HG02981 (cell line): ENCODE measurements at regions not wholly inside any gene's neighbourhood (a gene's known extent, or its start where the extent isn't known, plus 50 kb on each side); places are given as distances from the start of the nearest gene placed in this dataset.
"Not testable (repeated sequence)": the region's sequence is repeated elsewhere in the genome, so short reads cannot be mapped to it uniquely, and the experiment has no call there.

Experiments used
- ATAC-seq: cut with Tn5 transposase; IDR thresholded peaks from one replicate; pipeline ENCODE4 v1.9.1; 2021; ENCODE audit warnings: mild to moderate bottlenecking, moderate library complexity; ENCODE audit not compliant: unreplicated experiment

DNA sequence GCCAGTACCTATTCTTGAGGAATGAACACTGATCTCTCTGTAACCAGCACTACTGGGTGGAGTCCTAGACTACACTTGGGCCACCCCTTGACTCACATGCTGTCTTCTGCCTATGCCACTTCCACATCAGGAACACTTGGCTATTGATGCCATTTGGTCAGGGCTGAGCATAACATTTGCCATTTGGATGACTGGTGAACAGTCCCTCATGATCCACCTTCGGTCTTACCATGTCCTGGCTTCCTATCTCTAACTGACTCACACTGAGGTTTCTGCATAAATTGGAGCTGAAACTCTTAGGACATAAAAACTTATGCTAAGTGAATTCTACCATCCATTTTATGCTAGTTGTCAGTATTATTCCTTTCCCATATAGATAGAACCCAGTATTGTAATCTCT is 91.7 kb upstream of the PELI2 start:
- ATAC-seq = no peak

DNA sequence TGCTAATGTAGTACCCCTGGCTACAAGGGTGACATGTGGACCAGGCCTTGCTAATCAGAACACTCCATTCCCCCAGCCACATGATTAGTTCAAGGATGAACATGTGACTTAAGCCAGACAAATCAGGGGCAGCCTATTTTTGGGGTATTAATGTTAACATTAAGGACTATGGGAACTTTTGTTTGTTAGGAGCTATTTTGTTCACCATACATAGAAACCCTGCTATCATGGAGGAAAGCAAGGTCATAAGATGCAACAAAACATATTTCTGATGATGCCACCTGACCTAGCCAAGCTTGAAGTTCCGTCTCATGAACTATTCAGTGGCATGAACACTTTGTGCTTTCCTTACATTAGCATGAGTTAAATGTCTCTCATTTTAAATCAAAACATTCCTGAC is 90.8 kb upstream of the PELI2 start:
- no peak for ATAC-seq

DNA sequence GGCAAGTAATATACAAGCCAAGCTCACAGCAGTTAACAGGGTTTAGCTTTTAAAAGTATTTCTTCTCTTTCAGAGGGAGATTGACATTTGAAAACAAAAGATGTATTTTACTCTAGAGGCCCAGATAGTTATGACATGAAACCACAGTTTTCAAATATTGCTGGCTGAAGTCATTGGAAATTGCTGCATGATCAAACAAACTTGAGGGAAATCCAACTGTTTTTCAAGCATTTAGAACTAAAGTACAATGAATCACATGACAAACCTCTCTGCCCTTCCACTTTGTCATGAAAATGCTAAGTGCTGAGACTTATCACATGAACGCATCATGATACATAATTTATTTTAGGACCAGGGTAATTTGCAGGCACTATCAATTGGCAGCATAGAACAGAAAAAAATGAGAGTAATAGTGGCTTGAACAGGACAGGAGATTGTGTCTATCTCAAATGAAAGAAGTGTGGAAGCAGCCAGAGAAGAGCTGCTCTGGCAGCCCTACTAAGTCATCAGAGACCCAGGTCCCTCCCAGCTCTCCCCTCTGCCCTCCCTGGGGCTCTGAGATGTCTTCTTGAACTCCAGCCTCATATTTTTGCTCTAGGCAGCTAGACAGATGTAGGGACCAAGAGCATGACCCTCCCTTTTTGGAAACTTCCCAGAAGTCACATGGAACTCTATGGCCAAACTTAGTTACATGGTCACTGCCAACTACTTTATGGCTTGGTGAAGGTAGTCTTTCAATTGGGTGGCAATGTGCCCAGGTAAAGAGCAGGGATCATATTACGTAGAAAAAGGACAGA is 90.1 kb upstream of the PELI2 start:
- no peak for ATAC-seq

DNA sequence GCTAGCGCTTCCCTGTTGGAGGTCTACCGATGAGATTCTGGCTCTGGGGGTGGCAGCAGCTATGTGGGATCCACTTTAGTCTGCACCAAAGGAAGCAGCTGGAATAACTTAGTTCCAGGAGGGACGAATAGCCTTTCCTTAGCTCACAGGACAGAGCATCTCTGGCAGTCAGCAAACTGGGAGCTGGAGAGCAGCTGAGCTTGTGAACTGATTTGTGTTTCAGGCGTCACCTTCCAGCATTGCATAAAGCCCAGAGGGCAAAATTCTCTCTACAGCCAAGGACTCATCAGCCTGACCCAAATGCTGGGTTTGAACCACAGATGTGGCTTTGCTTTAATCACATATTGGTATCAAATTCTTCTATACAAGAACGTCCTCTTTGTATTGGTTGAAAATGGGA is 81.9 kb upstream of the PELI2 start:
- ATAC-seq = no peak

DNA sequence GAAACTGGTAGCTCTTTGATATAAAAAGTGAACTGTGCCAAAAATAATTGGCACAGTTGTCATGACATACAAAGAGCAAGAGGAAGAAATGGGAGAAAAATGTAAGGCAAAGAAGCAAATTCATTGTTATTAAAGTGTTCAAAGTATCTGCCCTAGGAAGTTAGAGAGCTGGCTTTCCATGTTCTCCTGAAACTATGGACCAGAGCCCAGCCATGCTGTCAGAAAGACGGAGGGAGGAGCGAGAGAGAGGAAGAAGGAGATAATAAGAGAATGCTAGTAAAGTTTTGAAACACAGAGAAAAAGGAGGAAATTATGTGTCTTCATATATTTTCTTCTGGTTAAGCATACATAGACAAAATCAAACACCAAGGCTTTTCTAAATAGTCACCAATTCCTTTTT is 78.1 kb upstream of the PELI2 start:
- ATAC-seq = no peak

DNA sequence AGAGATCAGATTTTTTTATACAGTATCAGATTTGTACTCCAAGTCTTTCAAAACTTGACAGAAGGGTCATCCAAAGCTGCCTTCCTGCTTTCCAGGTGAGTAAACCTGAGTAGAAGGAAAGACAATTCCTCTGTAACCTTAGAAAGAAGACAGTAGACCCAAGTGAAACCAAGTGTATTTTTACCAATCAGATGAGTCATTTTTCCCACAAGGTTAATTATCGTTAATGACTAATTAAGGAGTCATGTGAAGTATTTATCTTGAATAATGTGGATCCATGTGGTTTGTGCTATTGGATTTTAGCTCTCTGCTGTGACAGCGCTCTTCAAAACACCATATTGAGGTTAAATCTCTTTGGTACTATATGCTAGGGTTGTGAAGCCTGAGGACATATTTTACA is 74.0 kb upstream of the PELI2 start:
- ATAC-seq = no peak

DNA sequence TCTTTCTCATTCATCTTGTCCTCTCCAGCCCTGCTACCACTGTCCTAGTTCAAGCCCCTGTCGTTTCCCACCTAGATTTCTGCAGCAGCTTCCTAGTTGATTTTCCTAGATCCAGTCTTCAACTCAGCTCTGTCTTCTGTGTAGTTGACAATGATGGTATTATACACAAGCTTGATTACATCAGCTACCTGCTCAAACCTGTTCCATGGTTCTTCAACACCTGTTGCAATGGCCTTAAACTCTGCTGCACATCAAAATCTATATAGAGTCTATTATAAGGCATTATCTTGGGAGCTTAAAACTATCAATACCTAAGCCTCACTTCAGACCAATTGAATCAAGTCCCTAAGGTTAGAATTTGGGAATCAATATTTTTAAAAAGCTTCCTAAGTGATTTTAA is 71.7 kb upstream of the PELI2 start:
- ATAC-seq = no peak

DNA sequence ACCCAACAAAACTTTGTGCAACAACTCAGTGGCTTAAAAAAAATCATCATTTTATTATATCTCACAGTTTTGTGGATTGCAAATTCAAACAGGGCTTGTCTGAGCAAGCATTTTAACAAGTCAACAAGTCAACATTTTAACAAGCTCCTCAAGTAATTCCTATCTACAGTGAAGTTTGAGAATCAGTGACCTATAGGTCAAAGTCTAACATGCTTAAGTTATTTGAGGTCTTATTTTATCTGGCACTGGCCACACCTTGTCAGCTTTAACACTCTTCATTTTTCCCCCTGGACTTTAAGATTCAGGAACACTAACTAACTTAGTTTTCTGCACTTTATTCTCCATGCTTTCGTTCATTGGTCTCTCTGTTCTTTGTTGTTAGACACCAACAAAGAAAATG is 71.2 kb upstream of the PELI2 start:
- ATAC-seq = no peak

DNA sequence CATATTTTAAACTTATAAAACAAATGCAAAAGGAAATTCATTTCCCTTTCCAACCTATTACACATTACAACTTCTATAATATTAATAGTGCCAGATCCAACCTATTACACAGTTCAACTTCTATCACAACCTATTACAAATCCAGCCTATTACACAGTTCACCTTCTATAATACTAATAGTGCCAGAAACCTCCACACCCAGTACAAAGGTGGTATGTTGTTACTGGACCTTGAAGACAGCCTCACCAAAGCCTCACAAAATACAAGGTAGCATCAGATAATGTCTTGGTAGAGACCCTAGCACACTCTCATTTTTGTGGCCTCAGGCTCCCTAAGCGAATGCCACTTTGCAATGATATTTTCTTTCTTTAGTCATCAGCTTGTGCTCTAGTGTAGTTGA is 68.7 kb upstream of the PELI2 start:
- ATAC-seq = no peak

DNA sequence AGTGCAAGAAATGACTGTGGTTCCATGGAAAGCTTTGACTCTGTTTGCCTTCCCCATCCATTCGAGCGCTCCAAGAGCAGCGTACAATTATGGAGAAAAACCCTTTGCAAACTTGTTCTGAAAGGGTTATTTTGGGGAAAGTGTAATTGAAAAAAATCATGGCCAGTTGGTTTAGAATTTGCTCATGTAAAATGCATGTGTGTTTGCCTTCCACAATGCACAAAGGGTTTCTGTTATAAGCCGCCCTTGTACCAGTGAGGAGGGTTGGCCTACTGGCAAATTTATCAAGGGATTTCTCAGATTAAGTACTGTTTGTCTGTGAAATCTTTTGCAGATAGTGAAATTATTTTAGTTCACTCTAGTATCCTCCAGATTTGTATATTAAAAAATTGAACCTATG is 62.7 kb upstream of the PELI2 start:
- no peak for ATAC-seq

DNA sequence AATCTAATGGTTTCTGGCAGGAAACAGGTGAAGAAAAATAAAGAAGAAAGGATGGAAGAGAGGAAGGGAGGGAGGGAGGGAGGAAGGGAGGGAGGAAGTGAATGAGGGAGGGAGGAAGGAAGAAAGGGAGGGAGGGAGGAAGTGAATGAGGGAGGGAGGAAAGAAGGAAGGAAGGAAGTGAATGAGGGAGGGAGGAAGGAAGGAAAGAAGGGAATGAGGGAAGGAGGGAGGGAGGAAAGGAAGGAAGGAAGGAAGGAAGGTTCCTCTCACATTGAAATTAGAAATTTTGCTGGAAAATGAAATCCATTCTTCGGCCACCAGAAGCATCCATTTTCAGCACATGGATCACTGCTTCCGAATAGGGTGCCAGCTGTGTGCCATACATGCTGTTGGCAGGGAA is 62.2 kb upstream of the PELI2 start:
- ATAC-seq = no peak

DNA sequence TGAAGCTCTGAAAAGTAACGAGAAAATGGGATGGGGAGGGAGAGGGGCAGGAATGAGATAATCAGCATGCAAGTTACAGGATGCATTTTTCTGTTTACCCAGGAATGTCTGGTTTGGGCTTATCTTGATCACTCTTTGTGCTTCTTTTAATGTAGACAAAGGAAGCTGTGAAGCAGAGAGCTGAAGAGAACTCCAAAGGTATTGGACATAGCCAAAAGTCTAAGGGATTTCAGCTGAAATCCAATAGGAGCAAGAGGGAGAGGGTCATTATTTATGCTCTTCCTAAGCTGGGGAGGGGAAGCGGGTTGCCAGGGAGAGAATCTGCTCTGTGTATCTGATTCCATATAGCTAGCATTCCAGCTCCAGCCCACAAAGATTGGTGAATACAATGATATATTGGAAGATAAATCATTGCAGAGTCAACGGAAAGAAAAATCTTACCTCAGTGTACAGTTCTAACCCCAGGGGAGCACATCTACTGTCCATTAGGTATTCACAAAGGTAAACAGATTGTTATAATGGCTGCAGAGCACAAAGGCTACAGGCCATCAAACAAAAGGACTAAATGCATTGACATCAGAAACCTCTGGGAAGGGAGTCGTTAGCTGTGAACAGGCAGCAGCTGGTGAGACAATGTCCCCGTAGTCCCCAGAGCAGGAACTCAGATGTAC is 61.0 kb upstream of the PELI2 start:
- ATAC-seq = no peak

DNA sequence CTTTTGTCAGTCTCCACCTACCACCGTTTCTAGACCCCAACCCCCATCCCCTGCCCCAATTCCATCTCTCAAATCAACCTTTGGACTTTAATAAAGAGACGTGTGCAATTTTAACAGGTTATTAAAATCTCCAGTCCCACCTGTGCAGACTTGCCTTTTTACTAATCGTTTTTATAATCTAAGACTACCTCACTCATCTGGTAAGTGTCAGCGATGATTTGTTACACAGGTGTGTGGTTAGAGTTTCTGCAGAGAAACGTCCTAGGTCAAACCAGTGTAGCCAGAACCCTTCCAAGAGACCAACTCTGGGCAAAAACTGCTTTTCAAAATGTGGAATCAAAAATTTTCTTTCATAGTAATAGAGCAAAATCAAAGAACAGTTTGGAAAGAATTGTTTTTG is 60.4 kb upstream of the PELI2 start:
- ATAC-seq = no peak

DNA sequence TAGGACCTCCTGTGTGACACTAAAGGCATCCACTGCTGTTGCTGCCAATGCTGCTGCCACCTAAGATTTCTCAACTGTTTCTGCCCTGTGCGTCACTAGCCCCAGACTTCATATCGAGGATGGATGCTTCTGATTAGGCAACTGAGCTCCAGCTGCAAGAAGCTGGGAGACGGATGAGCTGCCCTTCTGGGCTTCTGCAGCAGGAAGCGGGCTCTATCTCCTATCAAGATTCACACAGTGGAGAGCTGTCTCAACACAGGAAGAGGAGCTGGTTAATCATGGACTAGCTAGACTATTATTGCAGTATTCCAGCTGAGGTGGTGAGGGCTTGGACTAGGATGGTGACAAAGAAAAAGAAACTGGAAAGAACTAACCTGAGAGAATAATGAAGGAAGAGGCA is 59.2 kb upstream of the PELI2 start:
- no peak for ATAC-seq

DNA sequence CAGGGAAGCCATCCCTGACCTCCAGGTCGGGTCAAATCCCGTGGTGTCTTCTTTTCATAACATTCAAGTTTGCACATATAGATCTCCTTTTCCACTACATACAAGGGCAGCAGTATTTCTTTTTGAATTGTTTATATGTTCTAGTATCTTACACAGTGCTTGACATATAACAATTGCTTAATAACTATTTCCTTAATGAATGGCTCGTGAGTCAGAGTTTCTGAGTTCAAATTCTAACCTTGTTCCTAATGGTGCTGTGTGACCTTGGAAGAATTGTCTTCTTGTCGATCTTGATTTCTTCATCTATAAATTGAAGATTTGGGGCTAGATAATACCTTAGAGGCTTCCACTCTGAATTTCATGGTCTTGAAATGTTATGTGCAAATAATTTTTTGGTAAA is 57.2 kb upstream of the PELI2 start:
- no peak for ATAC-seq

DNA sequence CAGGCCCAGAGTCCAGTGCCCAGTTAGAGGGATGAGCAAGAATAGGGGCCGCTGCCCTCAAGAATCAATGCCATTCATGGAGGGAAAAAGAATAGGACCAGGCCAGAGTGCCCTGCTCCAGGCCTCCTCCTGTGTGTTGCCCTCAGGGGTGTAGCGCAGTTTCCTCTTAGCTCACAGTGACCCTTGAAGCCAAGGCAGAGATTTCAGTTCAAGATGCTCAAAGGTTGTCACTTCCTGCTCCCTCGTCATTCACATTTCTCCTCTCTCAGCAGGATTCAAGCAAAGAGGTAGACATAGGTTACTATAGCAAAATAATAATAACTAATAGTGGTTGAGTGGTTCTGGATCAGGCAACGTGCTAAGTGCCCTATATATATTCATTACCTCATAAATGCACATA is 55.1 kb upstream of the PELI2 start:
- ATAC-seq = no peak

DNA sequence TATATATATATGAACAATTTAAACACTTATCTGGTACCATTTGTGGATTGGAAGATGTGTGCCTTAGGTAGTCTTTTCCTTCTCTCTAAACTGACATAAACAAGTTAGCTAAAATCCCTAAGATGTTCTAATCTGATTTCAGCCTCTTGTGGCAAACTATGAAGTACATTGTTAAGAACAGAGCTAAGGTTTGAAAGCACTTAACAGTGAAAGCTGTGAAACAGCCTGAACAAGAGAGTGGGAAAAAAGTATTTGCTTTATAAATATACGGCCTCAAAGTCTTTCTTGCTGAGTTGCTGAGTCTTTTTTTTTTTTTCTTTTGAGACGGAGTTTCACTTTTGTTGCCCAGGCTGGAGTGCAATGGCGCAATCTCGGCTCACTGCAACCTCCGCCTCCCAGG is 53.7 kb upstream of the PELI2 start:
- no peak for ATAC-seq

DNA sequence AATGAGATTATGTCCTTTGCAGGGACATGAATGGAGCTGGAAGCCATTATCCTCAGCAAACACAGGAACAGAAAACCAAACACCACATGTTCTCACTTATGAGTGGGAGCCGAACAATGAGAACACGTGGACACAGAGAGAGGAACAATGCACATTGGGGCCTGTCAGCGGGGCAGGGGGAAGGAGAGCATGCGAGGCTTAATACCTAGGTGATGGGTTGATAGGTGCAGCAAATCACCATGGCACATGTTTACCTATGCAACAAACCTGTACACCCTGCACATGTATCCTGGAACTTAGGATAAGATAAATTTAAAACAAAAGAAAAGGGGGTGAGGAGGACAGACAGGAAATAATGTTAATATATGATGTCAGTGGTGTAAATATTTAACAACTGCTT is 53.0 kb upstream of the PELI2 start:
- not testable (repeated sequence) for ATAC-seq

DNA sequence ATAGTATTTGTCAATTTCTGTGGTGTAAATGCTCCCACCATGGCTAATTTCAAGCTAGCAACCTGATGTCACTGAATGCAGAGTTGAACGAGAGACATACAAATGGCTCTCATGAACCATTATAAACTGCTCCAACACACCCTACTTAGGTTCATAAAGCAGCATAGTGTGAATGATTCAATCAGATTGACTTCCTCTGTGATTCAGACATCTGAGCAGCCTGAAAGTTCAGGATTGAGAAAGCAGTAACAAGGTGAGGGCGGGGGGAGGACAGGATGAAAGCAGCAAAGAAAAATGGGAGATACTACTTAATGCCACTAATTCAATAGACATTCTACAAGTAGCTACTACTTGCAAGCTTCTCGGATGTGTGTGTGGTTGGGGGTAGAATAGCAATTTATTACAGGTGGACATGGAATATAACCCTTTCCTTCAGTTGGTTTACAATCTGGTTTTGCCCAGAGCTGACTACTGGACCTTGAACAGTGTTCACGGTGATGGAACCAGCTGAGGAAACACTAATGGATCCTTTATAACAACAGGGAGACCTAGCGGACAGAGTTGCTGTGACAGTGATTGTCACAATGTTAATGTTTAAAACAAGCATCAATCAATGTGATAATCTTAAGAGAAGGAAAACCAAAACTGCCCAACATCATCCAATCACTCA is 52.5 kb upstream of the PELI2 start:
- no peak for ATAC-seq
